Large intestine (tissue), 3 donors: ENCODE measurements at regions not wholly inside any gene's neighbourhood (a gene's known extent, or its start where the extent isn't known, plus 50 kb on each side); places are given as distances from the start of the nearest gene placed in this dataset.

Source experiments
- DNase-seq, 2 donors: peaks; one replicate each; pipeline versions ENCODE4 v3.0.0 to v3.0.0-alpha.2; 2013
- H3K27ac ChIP-seq: one replicate; pipeline ENCODE4 v1.5.1; 2013; ENCODE audit warnings: low read length
- H3K27me3 ChIP-seq: 2 replicates; pipeline ENCODE4 v1.6.1; 2013; ENCODE audit warnings: low read length; ENCODE audit not compliant: control insufficient read depth, insufficient read depth
- H3K36me3 ChIP-seq: 2 replicates; pipeline ENCODE4 v1.6.1; 2013; ENCODE audit warnings: low read length; ENCODE audit not compliant: control insufficient read depth, insufficient read depth
- H3K4me1 ChIP-seq: one replicate; pipeline ENCODE4 v1.6.1; 2013; ENCODE audit warnings: low read length; ENCODE audit not compliant: control insufficient read depth, insufficient read depth
- H3K4me3 ChIP-seq: one replicate; pipeline ENCODE4 v1.5.1; 2013; ENCODE audit warnings: low read length
- H3K9me3 ChIP-seq: one replicate; pipeline ENCODE4 v1.6.1; 2013; ENCODE audit warnings: mild to moderate bottlenecking, low read depth, low read length, moderate library complexity; ENCODE audit not compliant: control insufficient read depth
- WGBS: methylation state at CpG from one replicate; pipeline ENCODE4 v1.1.5; 2013; ENCODE audit warnings: low lambda C conversion rate; ENCODE audit not compliant: insufficient coverage; 5-methylcytosine and 5-hydroxymethylcytosine counted together

- Histone ChIP-seq H3K9me3 (no peaks in the 10 kb centered on the region), H3K4me3 (no peak overlapping the region), H3K36me3 (no peaks in the 10 kb centered on the region), H3K27ac (no peak overlapping the region), H3K27me3 (no peaks in the 10 kb centered on the region), H3K4me1 (no peaks in the 10 kb centered on the region)
- DNase-seq = no peak
Observed at GRCh38 chr4:34512616-34513015, 1731.7 kb downstream of the ARAP2 start.

- Histone ChIP-seq H3K27me3 (no peaks in the 10 kb centered on the region), H3K9me3 (no peaks in the 10 kb centered on the region), H3K27ac (no peak overlapping the region), H3K4me3 (no peak overlapping the region), H3K4me1 (no peaks in the 10 kb centered on the region), H3K36me3 (no peaks in the 10 kb centered on the region)
- 87% methylated on average over 2 of the region's 3 CpGs for WGBS
- DNase-seq = no peak
Observed at GRCh38 chr4:34516524-34516923, 1727.8 kb downstream of the ARAP2 start.

- no peak for DNase-seq
- no peaks in the 10 kb centered on the region for H3K9me3 ChIP-seq
- no peaks in the 10 kb centered on the region for H3K4me1 ChIP-seq
- no peak overlapping the region for H3K27ac ChIP-seq
- WGBS = 40% methylated on average over 1 of the region's 4 CpGs
- H3K4me3 ChIP-seq = no peak overlapping the region
- no peaks in the 10 kb centered on the region for H3K27me3 ChIP-seq
- H3K36me3 ChIP-seq = no peaks in the 10 kb centered on the region
Observed at GRCh38 chr4:34534916-34535315, 1709.4 kb downstream of the ARAP2 start.

GRCh38 chr4:34566091-34566490 is 1678.2 kb downstream of the ARAP2 start:
- Histone ChIP-seq H3K27me3 (no peaks in the 10 kb centered on the region), H3K9me3 (no peaks in the 10 kb centered on the region), H3K36me3 (no peaks in the 10 kb centered on the region), H3K4me1 (no peaks in the 10 kb centered on the region), H3K4me3 (no peak overlapping the region), H3K27ac (no peak overlapping the region)
- no peak for DNase-seq
- 80% methylated on average over 1 of the region's 2 CpGs for WGBS

DNA sequence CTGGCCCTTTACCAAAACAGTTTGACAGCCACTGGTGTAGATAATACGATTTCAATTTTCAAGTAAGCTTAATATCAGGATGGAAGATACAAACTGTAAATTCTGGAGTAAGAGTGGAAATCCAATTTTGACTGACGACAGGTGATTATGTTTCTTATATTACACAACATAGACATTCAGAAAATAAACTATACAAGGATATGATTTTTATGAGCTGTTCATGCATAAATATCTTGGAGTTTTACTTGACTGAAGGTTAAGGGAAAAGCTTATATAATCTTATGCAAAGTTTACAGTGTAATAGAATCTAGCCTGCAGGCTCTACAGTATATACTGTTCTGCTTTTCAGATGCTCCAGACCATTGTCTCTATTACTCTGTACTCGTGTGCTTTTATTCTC is 1672.3 kb downstream of the ARAP2 start:
- Histone ChIP-seq H3K4me3 (no peak overlapping the region), H3K27ac (no peak overlapping the region), H3K9me3 (no peaks in the 10 kb centered on the region), H3K27me3 (no peaks in the 10 kb centered on the region), H3K36me3 (no peaks in the 10 kb centered on the region), H3K4me1 (no peaks in the 10 kb centered on the region)
- no peak for DNase-seq
- 67% methylated on average over 3 of the region's 3 CpGs for WGBS

DNA sequence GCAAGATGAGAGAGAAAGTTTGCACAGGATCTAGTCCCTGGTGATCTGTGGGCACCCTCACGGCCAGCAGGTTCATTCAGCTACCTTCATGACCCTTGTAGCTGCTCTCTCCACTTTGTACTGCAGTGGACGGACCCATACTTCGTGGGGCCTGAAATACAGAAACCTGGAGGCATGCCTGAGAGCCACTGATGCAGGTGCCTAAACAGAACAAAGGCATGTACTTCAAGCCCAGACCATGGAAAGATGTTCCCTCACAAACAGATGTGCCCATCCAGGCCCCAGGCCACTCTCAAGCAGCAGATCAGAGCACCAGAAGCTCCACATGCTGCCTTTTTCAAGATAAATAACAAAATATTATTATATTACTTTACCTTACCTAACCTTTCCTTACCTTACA is 1629.0 kb downstream of the ARAP2 start:
- H3K4me3 ChIP-seq = no peak overlapping the region
- no peaks in the 10 kb centered on the region for H3K9me3 ChIP-seq
- H3K4me1 ChIP-seq = no peaks in the 10 kb centered on the region
- no CpG with 5 or more reads among the region's 3 CpGs for WGBS
- H3K36me3 ChIP-seq = no peaks in the 10 kb centered on the region
- no peak for DNase-seq
- H3K27me3 ChIP-seq = no peaks in the 10 kb centered on the region
- H3K27ac ChIP-seq = no peak overlapping the region

DNA sequence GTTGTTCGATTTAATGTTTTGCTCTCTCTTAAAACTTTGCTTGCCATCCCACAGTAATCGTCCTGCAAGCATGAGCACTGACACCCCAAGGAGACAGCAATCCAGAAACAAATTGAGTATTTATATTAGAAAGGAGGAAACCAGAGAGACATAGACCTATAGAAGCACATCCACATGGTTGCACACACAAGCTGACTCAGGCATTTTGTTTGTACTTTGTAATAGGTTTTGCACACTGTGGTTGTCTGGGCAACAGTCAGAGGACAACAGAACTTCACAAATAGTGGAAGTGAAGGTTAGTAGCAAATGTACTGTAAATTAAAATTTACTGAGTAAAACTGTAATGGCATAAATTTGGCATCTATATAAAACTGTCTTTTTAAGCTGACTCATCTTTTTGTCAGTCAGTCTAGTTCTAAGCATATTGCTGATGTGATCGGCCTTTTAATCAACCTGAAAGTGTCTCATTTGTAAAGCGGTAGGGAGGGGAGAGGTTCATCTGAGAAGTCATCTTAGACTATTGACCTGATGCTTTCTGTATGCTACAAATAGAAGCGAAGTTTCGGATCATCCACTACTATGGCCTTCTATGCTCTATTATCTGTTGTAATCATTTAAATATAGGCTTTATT is 1624.7 kb downstream of the ARAP2 start:
- no peaks in the 10 kb centered on the region for H3K4me1 ChIP-seq
- H3K9me3 ChIP-seq = no peaks in the 10 kb centered on the region
- H3K36me3 ChIP-seq = no peaks in the 10 kb centered on the region
- no peak for DNase-seq
- H3K27me3 ChIP-seq = no peaks in the 10 kb centered on the region
- no peak overlapping the region for H3K27ac ChIP-seq
- 67% methylated on average over 3 of the region's 6 CpGs for WGBS
- no peak overlapping the region for H3K4me3 ChIP-seq

DNA sequence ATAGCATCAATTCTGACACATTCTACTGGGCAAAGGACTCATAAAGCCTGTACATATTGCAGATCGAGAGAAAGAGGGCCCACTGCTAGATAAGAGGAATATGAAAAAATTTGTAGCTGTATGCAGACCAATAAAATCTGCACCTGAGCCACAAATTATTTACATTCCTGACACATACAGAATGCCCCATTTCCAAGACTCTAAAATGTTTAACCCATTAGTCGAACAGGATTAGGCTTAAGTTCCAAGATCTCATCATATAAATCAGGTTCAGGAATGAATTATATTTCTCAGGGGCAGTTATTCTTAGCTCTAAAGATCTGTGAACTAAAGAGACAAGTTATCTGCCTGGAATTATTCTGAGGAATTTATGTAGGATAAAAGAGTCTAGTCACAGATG is 1615.8 kb downstream of the ARAP2 start:
- no peaks in the 10 kb centered on the region for H3K36me3 ChIP-seq
- no peak for DNase-seq
- WGBS = no CpG with 5 or more reads among the region's 2 CpGs
- H3K4me3 ChIP-seq = no peak overlapping the region
- no peak overlapping the region for H3K27ac ChIP-seq
- H3K4me1 ChIP-seq = no peaks in the 10 kb centered on the region
- no peaks in the 10 kb centered on the region for H3K27me3 ChIP-seq
- no peaks in the 10 kb centered on the region for H3K9me3 ChIP-seq

DNA sequence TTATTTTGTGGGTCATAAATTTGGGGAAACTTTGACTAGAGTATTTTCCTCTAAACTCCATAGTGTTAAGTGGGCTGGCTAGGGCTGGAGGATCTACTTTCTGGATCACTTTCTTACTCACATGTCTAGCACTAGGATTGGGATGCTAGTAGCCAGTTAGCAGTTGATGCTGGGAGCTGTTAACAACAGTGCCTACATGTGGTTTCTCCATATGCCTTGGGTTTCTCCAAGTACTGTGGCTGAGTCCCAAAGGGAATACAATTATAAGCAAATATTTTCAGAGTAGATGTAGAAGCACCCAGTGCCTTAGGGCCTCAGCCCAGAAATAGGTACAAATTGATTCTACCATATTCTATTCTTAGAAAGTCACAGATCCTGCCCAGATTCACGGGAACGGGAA is 1614.9 kb downstream of the ARAP2 start:
- Histone ChIP-seq H3K9me3 (no peaks in the 10 kb centered on the region), H3K27ac (no peak overlapping the region), H3K27me3 (no peaks in the 10 kb centered on the region), H3K4me3 (no peak overlapping the region), H3K4me1 (no peaks in the 10 kb centered on the region), H3K36me3 (no peaks in the 10 kb centered on the region)
- 100% methylated on average over 2 of the region's 2 CpGs for WGBS
- DNase-seq = no peak

GRCh38 chr4:34633241-34633640 is 1611.1 kb downstream of the ARAP2 start:
- no CpG with 5 or more reads among the region's 2 CpGs for WGBS
- no peak for DNase-seq
- H3K9me3 ChIP-seq = no peaks in the 10 kb centered on the region

DNA sequence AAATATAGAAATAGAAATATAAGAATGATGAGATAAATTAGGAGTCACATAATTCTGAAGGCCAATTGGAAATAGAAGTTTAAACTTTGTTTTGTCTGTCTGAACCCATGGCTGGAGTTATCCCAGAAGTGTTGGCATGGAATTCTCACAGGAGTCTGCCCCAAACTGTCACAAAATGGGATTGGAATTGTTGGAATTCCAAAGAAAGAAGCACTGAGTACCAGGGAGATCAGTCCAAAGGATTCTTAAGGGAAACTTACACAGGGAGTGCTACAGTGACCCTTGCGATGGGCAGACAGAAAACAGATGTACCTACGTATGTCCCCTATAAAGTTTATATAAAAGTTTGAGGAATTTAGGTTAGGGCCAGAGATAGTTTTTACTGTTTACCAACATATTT is 1607.7 kb downstream of the ARAP2 start:
- no CpG with 5 or more reads among the region's 2 CpGs for WGBS
- Histone ChIP-seq H3K27me3 (no peaks in the 10 kb centered on the region), H3K27ac (no peak overlapping the region), H3K36me3 (no peaks in the 10 kb centered on the region), H3K4me1 (no peaks in the 10 kb centered on the region), H3K9me3 (no peaks in the 10 kb centered on the region), H3K4me3 (no peak overlapping the region)
- DNase-seq = no peak

More at GRCh38 chr4:34633241-34633640, 1611.1 kb downstream of the ARAP2 start:
- H3K4me1 ChIP-seq = no peaks in the 10 kb centered on the region
- no peak overlapping the region for H3K4me3 ChIP-seq
- no peaks in the 10 kb centered on the region for H3K27me3 ChIP-seq
- H3K36me3 ChIP-seq = no peaks in the 10 kb centered on the region
- no peak overlapping the region for H3K27ac ChIP-seq
